NCI-H146 treated with DMSO at 0.1 percent for 48 hours (cell line): ENCODE measurements at regions not wholly inside any gene's neighbourhood (a gene's known extent, or its start where the extent isn't known, plus 50 kb on each side); places are given as distances from the start of the nearest gene placed in this dataset.

Source experiments
- DNase-seq: peaks from one replicate; lab custom pipeline; 2025; ENCODE audit not compliant: unreplicated experiment; lab: John Stamatoyannopoulos, UW

DNA sequence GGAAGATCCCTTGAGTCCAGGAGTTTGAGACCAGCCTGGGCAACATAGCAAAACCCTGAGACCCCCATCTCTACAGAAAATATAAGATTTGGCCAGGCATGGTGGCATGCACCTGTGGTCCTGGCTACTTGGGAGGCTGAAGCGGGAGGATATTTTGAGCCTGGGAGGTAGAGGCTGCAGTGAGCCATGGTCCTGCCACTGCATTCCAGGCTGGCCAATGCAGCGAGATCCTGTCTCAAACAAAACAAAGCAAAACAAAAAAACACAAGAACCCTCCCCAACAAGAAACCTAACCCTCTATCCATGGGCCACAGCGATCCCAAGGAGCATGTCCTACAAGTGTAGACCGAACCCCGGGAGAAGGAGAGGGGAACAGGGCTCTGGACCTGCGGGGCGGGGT, 133.3 kb downstream of the MGAT5B start:
- no peak for DNase-seq

DNA sequence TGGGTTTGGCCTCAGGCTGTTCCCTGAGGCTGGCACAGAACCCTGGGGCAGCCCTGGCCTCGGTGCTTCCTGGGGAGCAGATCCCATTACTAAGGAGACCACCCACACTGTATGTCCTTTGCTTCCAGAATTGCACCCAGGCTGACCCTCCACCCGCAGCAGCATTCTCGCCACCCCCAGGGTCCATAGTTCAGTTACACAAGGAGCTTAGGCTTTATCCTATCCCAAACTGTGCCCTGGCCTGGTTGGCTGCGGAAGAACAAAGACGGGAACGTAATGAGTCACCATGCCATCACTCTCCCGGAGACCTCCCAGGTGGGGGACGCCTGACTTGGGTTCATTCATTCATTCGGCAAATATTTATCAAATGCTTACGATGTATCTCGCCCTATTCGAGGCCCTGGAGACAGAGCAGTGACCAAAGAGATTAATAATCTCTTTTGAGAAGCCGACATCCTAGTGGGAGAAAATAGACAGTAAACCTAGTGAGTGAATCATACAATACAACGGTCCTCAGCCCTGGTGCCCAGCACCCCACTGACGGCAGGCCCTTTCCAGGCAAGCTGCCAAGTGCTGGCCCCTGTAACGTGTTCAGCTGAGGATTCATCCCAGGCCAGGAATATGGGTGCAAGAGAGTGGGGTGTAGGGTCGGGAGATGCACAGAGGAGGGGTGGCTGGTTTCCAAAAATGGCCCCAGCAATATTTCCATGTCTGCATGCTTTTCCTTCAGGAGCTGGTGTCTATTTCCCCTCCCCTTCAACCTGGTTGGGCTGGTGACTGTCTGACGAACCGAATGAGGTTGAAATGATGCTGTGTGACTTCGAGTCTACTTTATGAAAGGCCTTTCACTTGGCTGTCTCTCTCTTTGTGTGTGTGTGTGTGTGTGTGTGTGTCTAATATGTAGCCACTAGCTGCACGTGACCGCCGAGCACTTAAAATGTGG, 134.2 kb downstream of the MGAT5B start:
- no peak for DNase-seq

DNA sequence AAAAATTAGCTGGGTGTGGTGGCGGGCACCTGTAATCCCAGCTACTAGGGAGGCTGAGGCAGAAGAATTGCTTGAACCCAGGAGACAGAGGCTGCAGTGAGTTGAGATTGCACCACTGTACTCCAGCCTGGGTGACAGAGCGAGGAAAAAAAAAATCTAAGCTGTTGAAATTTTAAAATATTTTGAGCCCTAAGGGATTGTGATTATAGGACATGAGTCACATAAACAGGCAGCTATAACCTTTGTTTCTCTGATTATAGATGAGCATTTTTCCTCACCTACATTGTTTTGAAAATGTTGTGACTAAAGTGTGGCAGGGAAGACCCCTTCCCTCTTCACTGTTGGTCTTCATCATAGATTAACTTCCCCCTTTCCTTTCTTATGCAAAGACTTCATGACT, 135.5 kb downstream of the MGAT5B start:
- DNase-seq: no peak

DNA sequence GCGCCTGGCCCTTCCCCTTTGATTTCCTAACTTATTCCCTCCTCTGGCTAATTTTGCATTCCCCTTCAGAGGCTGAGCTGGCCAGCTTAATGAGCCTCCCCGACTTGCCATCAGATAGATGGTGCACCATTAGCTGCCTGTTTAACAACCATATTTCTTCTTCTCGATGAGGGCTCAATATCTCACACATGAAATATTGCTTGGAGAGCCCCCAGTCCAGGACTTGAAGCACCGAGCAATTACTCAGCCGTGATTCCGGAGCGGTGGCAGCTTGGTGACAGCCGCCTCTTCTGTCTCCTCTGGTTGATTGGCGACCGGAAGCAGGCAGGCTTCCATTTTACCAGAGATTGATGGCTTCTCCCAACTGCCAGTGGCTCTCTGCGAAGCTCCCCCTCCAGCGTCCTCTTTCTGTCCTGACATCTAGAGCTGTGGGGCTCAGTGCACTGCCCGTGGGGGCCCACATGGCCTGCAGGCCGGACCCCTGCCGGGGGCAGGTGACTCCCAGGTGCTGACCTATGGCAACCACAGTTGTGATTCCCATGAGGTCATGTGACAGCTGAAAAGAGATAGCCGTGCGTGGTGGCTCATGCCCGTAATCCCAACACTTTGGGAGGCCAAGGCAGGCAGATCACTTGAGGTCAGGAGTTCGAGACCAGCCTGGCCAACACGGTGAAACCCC, 133.7 kb upstream of the SEC14L1 start:
- DNase-seq: peak; percentile 19

DNA sequence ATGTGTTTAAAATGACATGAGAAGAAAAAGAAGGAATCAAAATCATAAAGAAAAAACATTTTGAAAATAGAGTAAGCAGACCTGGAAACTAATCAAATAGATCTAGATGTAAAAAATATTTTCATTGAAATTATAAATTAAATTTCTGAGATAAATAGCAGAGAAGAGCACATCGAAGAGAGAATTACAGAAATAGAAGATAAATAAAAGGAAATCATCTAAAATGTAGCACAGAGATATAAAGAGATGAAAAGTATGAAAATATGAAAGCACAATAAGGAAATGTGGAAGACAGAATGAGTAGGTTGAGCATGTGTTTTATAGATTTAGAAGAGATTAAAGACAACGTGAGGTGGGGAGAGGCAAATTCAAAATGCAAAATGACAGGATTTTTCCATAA, 130.9 kb upstream of the SEC14L1 start:
- DNase-seq: no peak

DNA sequence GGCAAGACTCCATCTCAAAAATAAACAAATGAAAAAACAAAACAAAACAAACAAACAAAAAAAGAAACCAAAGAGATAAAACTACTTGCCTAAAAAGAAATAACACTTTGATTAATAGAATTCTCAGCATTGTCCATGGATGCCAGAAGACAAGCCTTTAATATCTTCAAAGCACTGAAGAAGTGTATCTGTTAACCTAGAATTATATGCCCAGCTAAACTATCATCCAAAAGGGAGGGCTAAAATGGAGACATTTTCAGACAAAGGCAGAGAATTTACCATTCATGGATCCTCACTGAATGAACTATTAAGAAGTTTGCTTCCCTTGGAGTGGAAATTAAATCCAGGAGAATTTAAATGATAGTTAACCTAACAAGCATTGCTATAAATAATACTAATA, 130.1 kb upstream of the SEC14L1 start:
- DNase-seq: no peak

DNA sequence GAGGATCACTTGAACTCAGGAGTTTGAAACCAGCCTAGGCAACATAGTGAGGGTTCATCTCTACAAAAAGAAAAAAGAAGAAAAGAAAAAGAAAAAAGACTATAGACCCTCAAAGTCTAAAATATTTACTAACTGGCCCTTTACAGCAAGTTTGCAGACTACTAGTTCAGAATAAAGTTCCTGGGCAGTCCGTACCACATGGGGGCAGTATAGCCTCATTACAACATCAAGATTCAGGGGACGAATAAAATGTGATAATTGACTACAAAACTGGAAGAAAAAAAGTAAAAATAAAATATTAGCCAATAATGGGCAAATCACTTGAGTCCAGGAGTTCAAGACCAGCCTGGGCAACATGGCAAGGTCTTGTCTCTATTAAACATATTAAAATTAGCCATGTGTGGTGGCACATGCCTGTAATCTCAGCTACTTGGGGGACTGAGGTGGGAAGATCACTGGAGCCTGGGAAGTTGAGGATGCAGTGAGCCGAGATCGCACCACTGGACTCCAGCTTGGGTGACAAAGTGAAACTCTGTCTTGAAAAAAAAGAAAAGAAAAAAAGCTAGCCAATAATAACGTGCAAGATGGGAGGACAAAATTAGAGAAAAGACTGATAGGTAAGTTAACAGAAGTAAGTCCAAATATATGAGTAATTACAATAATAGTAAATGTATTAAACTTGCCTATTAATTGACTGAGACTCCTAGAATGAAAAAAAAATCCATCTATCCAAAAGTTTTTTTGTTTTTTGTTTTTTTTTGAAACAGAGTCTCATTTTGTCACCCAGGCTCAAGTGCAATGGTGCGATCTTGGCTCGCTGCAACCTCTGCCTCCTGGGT, 129.4 kb upstream of the SEC14L1 start:
- peak; percentile 49 for DNase-seq

DNA sequence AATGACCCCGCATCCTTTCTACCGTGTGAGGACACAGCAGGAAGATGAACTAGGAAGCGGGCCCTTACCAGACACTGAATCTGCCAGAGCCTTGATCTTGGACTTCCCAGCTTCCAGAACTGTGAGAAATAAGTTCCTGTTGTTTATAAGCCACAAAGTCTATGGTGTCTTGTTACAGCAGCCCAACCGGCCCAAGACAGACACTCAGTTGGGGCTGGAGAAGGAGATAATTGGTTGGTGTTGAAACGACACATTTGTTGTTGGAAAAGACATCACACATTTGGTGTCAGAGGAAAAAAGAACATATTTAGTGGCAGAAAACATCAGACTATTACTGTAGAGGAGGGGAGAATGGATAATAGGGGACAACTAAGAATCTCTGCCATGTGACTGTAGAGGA, 122.3 kb upstream of the SEC14L1 start:
- no peak for DNase-seq

DNA sequence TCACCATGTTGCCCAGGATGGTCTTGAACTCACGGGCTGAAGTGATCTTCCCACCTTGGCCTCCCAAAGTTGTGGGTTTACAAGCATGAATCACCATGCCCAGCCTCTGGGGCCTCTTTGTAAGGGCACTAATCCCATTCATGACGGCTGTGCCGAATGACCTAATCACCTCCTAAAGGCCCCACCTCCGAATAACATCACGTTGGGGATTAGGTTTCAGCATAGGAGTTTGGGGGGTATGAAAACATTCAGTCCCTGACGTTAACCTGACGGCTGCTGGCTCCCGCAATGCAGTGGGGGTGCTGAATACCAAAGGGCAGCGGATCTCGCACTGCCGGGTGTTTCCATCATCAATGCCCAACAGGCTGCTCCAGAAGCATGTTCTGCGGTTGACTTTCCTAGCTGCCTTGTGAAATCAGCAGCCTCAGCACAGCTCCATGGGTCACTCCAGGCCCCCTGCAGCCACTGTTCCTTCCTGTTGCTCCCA, 120.8 kb upstream of the SEC14L1 start:
- DNase-seq: no peak

DNA sequence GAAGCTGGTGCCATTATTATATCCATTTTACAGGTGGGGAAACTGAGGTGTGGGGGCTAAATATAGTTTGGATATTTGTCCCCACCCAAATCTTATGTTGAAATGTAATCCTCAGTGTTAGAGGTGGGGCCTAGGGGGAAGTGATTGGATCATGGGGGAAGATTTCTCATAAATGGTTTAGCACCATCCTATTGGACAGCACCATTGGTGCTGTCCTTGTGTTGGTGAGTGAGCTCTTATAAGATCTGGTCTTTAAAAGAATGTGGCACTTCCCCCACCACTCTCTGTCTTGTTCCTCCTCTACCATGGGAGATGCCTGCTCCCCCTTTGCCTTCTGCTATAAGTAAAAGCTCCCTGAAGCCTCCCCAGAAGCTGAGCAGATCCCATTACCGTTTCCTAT, 119.8 kb upstream of the SEC14L1 start:
- DNase-seq: no peak

DNA sequence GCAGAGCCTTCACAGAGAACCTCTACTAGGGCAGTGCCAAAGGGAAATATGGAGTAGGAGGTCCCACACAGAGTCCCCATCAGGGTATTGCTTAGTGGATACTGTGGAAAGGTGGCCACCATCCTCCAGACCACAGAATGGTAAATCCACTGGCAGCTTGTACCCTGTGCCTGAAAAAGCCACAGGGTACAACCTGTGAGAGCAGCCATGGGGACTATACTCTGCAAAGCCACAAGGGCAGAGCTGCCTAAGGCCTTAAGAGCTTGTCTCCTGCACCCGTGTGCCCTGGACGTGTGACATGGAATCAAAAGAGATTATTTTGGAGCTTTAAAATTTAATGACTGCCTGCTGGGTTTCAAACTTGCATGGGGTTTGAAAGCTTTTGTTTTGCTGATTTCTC, 118.0 kb upstream of the SEC14L1 start:
- DNase-seq: no peak

DNA sequence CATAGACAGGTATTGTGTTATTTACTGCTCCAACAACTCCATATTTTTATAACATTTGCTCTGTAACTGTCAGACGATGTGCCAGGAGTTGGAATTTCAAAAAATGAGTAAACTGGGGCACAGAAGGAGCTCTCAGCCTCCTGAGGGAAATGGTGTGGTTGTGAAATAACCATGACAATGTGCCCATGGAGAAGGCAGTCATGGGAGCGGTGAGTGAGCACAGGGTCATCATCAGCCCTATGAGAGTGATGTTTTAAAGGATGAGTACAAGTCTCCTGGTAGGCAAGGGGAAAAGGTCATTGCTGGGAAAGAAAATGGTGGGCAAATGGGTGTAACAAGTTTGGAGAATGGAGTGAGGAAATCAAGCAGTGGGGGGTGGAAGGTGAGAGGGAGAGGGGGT, 115.0 kb upstream of the SEC14L1 start:
- no peak for DNase-seq

DNA sequence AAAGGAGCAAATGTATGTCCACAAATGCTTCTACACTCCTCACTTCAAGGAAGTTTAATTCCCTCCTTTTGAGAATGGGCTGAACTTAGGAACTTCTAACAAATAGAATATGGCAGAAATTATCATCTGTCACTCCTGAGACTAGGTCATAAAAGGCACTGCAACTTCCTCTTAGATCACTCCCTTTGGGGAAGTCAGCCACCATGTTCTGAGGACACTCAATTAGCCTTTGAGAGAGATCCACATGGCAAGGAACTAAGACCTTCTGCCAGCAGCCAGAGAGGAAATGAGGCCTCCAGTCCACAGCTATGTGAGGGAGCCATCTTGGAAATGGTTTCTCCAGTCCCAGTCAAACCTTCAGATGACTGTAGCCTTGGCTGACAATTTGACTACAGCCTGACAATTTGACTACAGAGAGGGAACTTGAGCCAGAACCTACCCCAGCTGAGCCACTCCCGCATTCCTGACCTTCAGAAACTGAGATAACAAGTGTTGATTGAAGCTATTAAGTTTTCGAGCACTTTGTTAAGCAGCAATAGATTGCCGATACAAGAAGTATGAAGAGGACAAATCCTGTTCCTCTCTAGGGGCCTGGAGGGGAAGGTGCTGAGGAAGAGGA, 113.4 kb upstream of the SEC14L1 start:
- DNase-seq: no peak

DNA sequence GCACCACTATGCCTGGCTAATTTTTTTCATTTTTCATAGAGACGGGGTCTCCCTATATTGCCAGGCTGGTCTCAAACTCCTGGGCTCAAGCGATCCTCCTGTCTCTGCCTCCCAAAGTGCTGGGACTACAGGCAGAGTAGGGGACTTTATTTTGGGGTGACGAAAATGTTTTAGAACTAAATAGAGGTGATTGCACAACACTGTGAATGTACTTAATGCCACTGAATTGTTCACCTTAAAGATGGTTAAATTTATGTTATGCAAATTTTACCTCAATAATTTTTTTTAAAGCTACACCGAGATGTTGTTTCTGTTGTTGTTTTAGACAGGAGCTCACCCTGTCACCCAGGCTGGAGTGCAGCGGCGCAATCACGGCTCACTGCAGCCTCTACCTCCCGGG, 111.9 kb upstream of the SEC14L1 start:
- no peak for DNase-seq

DNA sequence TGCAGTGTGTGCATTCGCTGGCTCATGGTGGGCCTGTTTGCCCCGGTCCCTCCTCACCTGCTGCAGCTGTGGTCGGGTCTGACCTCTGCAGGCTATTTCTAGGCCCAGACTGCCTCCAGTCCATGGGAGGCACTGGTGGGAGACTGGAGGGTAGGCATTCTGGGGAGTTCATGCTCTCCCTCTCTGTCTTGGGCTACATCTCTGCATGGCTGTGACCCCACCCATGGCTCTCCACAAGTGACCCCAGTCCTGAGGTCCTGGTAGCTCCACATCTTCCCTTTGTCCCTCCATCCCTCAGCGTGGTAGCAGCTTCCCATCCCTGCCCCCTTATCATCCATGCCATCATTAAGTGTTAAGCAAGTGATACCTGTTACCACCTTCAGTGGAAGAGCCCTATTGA, 107.8 kb upstream of the SEC14L1 start:
- DNase-seq: no peak

DNA sequence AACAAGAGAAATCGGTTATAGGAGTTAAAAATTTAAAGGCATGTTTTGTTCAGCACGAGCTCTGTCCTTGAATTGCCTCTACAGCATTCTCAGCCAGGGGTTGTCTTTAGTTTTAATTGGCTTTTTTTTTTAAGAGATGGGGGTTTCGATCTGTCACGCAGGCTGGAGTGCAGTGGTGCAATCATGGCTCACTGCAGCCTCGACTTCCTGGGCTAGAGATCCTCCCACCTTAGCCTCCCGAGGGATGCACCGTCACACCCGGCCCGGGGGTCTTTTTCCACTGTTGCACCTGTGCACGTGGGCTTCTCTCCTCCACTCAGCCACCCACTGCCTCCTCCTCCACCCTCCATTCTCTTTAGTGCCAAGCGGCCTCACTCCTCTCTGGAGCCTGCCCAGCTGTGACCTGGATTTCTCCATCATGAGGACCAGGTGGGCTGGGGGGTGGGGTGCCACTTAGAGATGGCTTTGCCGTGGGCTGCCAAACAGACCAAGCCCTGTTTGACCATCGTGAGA, 106.8 kb upstream of the SEC14L1 start:
- DNase-seq: no peak

DNA sequence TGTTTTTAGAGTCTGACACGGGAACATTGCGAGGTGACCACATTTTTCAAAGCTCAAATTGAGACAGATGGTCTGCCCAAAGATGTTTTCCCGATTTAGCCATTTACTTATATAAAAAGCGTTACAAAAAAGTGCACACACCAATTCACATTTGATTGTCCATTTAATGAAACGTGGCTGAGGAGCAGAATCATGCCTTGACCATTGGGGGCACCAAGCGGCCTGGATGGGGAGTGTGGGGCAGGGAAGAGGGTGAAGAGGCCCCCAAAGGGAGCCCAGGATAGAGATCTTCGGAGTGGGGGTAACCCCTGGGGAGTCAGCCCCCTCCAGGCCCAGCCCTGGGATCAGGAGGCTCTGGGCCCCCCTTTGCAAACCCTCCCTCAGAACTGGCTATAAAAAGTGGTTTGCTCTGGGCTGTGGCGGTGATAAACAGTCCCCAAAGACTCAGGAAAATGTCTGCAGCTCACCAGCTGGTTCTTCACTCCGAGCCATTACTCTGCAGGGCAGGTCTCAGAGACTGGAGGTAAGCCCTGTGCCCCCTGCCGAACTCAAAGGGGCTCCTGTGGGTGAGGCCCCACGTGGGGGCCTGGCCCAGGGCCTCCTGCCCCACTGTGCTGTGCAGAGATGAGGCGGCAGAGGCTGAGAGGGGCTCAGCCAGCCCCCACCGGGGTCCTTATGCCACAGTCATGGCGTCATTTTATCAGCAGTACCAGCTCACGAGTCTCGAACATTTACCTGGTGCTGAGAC, 105.9 kb upstream of the SEC14L1 start:
- no peak for DNase-seq

DNA sequence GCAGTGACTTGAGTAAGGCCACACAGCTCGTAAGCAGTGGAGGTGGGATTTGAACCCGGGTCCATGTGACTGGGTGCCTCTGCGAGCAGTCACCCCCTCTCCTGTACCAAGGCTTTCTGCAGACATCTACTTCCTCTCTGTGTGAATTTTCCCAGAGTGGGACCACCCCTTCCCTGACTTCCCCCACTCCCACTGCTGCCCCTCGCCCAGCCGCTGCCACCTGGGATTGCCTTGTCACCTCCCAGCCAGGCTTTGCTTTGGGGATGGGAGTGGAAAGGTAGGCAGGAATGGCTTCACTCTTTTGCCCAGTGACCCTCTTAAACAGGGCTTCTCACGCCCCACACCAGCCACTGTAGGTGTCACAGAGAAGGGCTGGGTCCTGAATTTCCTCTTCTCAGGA, 105.2 kb upstream of the SEC14L1 start:
- no peak for DNase-seq

DNA sequence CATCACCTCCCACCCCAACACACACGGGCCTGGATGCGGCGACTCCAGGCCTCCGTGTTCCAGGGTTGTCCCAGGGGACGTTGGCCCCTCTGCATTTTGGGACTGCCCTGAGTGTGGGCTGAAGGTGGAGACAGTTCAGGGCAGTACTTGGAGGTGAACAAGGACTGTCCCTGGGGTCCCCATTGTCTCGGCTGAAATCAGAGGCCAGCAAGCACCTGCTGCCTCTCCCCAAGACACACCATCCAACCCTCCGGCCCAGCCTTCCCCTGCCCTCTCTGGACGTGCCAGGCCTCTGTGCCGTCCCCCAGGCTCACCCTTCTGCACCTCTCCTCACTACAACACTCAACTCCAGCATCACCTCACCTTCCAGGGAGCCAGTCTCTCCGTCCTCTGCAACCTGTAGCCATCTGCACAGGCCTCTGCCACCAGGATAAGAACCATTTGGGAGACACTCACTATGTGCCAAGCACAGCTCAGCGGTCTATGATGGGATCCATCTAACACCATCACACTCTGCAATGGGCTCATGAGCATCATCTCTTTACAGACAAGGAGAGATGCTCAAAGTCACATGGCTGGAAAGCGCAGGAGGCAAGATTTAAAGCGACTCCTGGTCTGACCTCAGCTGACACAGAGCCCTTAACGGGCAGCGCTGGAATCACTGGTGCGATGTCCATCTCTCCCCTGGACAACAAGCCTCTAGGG, 104.5 kb upstream of the SEC14L1 start:
- DNase-seq: no peak
